Neural cell (in vitro differentiated cells): ENCODE measurements at regions not wholly inside any gene's neighbourhood (a gene's known extent, or its start where the extent isn't known, plus 50 kb on each side); places are given as distances from the start of the nearest gene placed in this dataset.

Source experiments
- small RNA-seq, 3 experiments: library from RNA; depleted of rRNA; stranded (forward); fragments of <200 nt; gene quantifications; one replicate each; pipeline ENCODE3, GENCODE V24; 2012

Small RNA genes lying in the stretch of these regions (small RNA-seq; reads per million reads assigned to genes)
- gene AC006504.6 (0 reads per million in 3 experiments), gene RNA5SP470 (0 reads per million in 3 experiments)
